ENCODE measurements at regions not wholly inside any gene's neighbourhood (a gene's known extent, or its start where the extent isn't known, plus 50 kb on each side); places are given as distances from the start of the nearest gene placed in this dataset.

DNA sequence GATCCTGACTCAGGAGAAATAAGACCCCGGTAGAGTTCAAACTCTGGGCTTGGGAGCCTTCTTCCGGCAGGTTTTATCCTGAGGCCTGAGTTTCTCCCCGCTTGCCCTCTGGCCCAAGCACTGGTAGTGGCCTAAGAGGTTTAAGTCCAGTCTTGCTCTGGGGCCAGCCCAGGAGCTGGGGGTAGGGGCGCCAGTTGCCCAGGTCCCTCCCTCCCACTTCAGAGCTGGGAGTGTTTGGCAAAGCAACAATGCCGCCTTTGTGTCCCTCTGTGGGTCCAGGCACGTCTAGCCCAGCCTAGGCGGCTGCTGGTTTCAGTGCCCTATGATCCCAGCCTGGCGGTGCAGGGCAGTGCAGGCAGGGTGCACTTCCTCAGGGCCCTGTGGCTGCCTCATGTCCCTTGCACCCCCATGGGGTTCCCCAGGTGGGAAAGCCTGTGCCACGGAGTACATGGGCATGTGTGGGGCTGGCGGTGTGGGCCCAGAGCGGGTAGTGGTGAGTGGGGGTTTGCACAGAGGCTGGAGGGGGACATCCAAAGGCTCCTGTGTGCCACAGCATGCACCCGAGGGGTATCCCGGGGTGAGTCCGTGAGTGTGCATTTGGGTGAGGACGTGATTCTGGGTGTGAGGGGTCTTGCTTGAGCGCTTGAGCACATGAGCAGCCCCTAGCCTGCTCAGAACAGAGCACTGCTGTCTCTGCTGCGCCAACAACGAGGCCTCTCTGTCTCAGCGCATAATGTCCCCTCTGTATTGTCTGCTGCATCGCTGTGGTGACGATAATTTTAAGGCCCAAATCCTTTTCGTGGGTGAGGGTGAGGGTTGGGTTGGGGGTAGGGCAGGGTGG is 61.7 kb upstream of the PSD2 start:
- DNase-seq = no peak

DNA sequence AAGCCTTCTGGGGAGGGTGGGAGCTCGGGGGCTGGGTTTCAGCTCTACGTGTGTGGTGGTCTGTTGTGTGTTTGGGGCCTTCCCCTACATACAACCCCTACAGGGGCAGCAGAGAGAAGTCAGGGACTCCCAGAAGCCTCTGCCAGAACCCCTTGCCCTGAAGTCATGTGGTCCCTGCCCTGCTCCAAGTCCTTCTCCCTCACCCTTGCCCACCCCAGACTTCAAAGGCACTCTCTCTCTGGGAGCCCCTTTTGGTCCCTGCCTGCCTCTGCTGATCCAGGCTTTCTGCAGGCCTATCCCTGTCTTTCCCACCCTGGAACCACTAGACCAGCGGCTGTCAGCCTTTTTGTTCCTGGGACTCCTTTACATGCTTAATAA is 61.1 kb upstream of the PSD2 start:
- DNase-seq = no peak

- no peak for DNase-seq
Measured at GRCh38 chr5:139738193-139739149, 57.1 kb upstream of the PSD2 start.

DNA sequence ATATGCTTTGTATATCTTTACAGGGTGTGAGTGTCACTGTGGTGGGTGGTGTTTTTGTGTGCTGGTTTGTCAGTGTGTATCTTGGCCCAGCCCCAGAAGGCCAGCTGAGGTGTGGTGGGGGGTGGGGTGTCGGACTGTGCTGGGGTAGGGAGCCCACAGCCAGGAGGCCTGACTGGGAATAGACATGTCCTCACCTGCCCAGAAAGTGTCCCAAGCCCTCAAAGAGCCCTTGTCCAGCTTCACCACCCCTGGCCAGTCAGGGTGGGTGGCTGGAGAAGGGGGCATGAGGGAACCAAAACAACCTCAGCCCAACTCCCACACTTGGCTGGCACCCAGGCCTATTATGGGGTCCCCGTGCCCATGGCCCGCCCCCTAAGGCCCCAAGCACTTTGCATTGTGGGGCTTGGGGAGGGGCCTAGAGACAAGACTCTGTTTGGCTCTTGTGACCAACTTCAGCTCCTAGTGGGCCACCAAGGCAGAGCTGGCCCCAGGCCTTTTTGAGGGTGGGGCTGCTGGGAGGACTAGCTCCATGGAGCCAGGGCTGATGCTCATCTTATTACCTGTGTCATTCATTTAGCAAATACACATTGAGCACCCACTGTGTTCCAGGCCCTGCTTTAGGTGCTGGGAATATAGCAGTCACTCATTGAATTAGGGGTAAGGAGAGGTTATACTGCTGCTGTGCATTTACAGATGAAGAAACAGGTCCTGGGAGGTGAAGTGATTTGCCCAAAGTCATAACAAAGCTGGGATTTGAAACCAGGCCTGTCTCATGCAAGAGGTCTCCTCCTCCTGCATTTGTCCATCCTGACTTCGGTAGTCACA is 56.2 kb upstream of the PSD2 start:
- DNase-seq = no peak

DNA sequence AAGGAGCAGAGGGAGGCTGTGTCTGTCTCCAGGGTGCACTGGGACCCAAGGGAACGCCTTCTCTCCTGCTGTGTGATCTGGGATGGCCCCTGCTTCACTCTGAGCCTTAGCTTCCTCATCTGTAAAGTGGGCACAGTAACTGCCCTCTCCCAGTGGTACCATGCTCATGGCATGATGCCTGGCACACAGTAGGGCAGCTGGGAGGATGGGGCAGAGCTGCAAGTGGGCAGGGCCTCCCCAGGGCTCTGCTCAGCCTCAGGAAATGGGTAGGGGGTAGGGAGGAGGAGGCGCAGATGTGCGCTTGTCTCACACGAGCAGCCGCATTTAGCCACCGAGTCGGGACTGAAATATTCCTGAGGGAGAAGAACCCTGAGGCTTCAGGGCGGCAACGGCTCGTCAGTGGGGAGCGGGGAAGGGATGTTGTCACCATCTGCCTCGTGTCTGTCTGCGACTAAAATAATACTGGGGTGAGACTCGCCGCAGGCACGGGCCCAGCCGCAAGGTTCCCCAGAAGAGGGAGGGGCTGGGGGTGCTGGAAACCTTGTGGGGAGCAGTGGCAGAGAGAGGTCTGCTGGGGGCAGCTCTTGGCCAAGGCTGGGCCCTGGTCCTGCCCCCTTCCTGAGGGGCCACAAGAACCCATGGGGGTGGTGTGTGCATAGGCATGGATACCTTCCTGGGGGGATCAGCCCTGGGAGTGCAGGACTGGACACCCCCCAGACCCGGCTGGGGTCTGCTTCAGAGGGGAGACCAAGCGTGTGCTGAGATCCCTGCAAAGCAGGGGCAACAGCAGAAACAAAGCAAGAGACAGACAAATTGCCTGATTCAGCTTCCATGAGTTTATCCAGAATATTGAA is 55.2 kb upstream of the PSD2 start:
- no peak for DNase-seq

- no peak for DNase-seq
Measured at GRCh38 chr5:139740992-139741672, 54.5 kb upstream of the PSD2 start.

DNA sequence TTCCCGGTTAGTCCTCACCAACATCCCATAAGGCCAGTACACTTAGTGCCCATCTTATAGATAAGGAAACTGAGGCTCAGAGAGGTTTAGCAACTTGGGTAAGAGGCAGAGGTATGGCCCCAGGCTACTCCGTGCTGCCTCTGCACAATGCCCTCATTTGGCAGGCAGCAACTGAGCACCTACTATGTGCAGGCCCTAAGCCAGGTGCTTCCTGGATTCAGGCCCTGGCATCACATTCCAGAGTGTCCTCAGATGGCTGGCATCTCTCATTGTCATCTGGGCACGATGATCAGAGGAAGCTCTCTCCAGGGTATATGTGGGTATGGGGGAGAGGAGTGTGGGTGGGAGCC is 53.8 kb upstream of the PSD2 start:
- no peak for DNase-seq

DNA sequence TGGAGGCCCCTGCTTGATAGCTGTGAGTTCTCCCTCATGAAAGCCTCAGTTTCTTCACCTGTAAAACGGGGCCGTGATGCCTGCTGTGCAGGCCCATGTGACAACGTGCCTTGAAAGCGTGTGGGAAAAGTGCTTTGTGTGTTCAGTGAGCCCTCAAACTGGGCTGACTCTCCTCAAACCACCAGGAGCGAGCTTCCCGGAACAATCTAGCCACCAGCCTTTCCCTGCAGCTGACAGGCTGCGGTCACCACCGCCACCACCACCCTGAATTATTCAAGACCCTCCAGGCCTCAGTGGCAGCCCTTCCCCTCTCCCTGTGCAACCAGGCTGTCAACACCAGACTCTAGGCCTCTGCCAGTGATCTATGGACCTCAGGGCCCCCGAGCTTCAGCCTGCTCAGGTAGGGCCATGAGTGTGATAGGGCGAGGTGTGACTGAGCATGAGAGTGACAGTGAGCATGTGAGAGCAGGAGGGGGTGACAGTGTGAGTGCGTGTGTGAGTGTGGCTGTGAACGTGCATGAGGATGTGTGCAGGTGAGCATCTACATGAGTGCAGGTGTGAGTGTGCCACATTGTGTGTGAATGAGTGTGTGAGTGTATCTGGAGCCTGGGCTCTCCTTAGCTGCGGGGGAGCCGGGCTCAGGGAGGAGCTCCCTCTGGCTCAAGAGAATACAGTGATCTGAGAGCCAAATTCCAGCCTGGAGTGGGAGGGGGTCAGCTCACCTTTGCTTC is 53.3 kb upstream of the PSD2 start:
- no peak for DNase-seq

- no peak for DNase-seq
Measured at GRCh38 chr5:139743001-139743771, 52.4 kb upstream of the PSD2 start.

DNA sequence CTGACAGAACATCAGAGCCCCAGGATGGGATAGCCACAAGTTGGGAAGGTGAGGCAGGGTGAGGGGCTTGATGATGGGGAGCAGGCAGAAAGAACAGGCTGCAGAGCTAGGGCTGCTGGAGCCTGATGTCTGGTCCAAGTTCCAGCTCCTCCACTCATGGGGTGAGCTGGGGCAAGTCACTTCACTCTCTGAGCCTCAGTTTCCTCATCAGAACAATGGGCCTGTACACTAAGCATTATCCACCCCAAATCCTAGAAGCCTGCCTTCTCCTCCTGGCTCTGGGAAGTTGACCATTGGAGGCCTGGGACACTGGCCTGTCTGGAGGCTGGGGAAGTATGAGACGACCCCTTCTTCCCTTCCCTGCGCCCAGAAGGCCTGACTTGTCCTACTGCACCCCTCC is 51.8 kb upstream of the PSD2 start:
- no peak for DNase-seq

DNA sequence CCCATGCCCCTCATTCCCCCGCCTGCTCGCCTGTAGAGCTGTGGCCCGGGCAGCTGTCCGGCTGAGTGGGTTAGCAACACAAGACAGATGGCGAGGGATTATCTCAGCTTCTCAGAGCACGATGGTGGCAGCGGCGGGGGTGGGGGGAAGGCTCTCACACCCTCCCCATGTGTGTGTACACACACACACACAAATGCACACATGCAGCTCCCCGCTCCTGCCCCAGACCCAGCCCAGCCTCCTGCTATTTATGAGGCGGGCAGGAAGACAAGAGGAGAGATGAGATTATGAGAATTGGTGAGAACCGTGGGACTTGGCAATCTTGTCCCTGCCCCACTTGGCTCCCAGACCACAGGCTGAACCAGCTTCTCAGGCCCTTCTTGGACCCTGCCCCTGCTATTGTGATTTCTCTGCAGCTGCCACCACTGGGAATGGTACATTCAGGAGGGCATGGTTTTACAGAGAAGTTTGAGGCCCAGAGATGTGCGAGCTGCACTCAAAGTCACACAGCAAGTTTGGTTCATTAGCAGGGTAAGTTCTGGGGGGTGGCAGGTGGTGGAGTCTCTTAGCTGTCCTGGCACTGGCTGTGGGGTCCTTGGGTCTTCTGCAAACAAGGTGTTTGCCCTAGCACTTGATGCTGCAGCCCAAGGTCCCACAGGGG is 51.0 kb upstream of the PSD2 start:
- DNase-seq = no peak

GRCh38 chr5:139745132-139745799 is 50.3 kb upstream of the PSD2 start:
- DNase-seq = no peak

- DNase-seq = peak; percentile 44
Measured at GRCh38 chr5:139745800-139746690, 49.6 kb upstream of the PSD2 start.
